ENCODE measurements at regions not wholly inside any gene's neighbourhood (a gene's known extent, or its start where the extent isn't known, plus 50 kb on each side); places are given as distances from the start of the nearest gene placed in this dataset.
A peak's percentile ranks its signal among the peaks of the same experiment; 100 is the strongest.

DNA sequence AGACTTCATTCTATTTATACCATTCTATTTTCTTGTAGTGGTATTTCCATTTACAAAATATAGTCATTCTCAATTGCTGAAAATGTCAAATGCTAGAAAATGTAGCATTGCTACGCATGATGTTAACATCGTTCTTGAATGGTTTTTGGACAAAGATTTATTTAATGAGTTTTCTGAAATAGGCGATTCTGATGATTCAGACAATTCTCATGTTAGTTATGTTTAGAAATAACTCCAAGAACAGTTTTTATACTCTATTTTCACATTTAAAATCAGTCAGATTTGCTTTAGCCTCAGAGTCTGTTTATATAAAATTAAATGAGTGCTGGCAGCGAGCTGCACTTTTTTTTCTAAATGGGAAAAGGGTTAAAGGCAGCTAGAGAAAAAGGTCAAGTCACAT lies 414.8 kb upstream of the MGAT4C start:
- Histone ChIP-seq H3K9me3 (no peaks in the 10 kb centered on the region), H3K27me3 (ENCODE audit: low read depth) (no peaks in the 10 kb centered on the region), H3K36me3 (no peaks in the 10 kb centered on the region), H3K4me3 (no peak overlapping the region), H3K27ac (no peak overlapping the region), H3K4me1 (no peaks in the 10 kb centered on the region)
- ATAC-seq (no peak), DNase-seq (no peak)
- intact Hi-C loops (cut with DNase I), result no loop called here
- TF ChIP-seq, protein P1, sequence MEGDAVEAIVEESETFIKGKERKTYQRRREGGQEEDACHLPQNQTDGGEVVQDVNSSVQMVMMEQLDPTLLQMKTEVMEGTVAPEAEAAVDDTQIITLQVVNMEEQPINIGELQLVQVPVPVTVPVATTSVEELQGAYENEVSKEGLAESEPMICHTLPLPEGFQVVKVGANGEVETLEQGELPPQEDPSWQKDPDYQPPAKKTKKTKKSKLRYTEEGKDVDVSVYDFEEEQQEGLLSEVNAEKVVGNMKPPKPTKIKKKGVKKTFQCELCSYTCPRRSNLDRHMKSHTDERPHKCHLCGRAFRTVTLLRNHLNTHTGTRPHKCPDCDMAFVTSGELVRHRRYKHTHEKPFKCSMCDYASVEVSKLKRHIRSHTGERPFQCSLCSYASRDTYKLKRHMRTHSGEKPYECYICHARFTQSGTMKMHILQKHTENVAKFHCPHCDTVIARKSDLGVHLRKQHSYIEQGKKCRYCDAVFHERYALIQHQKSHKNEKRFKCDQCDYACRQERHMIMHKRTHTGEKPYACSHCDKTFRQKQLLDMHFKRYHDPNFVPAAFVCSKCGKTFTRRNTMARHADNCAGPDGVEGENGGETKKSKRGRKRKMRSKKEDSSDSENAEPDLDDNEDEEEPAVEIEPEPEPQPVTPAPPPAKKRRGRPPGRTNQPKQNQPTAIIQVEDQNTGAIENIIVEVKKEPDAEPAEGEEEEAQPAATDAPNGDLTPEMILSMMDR (IDR thresholded peaks at IDR 0.05), result no peak

DNA sequence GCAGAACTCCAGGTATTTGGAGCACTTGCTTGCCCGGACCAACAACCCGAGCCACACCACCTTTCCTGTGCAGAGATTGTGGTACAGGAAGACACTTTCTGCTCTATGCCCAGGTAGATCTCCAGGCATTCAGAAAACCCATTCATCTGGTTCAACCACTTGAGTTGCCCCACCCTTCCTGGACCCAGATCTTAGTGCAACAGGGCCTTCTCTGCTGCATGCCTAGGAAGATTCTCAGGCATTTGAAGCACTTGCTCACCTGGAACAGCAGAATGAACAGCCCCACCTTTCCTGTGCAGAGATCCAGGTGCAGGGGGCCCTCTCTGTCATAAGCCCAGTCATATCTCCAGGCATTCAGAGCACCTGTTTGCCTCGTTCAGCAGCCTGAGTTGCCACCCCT lies 412.8 kb upstream of the MGAT4C start:
- no peaks in the 10 kb centered on the region for H3K9me3 ChIP-seq
- TF ChIP-seq, protein P1 (IDR thresholded peaks at IDR 0.05), result no peak
- no peak overlapping the region for H3K4me3 ChIP-seq
- no peaks in the 10 kb centered on the region for H3K27me3 ChIP-seq (ENCODE audit: low read depth)
- H3K27ac ChIP-seq, result no peak overlapping the region
- intact Hi-C loops (cut with DNase I), result no loop called here
- no peak for DNase-seq
- peak; percentile 50 to 83 for ATAC-seq
- H3K36me3 ChIP-seq, result no peaks in the 10 kb centered on the region
- no peaks in the 10 kb centered on the region for H3K4me1 ChIP-seq

DNA sequence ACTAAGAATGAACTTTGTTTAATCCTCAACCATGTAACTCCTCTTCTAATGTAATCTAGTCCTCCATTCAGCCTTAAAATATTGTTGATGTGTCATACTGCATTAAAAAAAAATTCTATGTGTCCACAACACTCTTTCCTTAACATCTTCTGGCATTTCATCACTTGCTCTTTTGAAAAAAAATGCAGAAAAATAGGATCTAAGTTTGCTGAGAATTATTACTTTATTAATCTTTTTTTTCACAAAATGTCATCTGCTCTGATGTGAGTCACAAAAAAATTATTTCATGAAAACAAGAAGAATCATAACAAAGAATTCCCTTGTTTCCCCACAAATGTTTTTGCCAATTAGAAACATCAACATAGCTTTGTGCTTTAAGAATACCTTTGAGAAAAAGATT lies 410.1 kb upstream of the MGAT4C start:
- Histone ChIP-seq H3K36me3 (no peaks in the 10 kb centered on the region), H3K4me3 (no peak overlapping the region), H3K4me1 (no peaks in the 10 kb centered on the region), H3K9me3 (no peaks in the 10 kb centered on the region), H3K27ac (no peak overlapping the region), H3K27me3 (ENCODE audit: low read depth) (no peaks in the 10 kb centered on the region)
- no peak for DNase-seq
- TF ChIP-seq, protein P1 (IDR thresholded peaks at IDR 0.05), result no peak
- no peak for ATAC-seq
- intact Hi-C loops (cut with DNase I), result no loop called here

DNA sequence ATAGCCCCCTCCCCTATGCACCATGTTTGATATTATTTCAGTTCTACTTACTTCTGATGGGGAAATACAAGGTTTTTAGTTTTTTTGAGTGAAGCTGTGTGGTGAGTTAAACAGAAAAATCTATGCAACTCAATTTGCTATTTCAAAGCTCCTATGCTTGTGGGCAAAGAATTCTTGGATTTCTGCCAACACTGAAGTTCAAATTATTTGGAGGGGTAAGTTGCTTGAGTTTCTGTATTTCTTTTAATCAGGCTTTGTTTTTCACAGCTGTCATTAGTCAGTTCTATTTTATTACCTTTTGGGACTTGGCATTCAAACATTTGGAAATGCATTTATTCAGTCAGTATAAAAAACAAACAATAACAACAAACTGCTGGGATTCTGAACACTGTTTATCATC lies 407.5 kb upstream of the MGAT4C start:
- Histone ChIP-seq H3K36me3 (no peaks in the 10 kb centered on the region), H3K4me1 (no peaks in the 10 kb centered on the region)

DNA sequence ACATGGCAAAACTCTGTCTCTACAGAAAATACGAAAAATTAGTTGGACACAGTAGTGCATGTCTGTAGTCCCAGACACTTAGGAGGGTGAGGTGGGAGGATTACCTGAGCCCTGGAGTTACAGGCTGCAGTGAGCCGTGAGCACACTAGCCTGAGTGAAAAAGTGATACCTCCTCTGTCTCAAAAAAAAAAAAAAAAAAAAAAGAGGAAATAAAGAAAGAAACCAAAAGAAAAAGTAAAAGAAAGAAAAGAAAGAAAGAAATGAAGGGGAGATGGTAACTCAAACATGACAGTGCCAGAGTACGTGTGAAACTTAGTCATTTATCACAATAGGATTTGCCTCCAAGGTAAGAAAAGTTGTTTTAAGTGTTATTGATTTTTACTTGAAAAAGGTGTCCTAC lies 407.0 kb upstream of the MGAT4C start:
- TF ChIP-seq, protein P1 (IDR thresholded peaks at IDR 0.05), result no peak
- ATAC-seq (no peak), DNase-seq (no peak)
- Histone ChIP-seq H3K4me1 (no peaks in the 10 kb centered on the region), H3K27me3 (ENCODE audit: low read depth) (no peaks in the 10 kb centered on the region), H3K27ac (no peak overlapping the region), H3K4me3 (no peak overlapping the region), H3K9me3 (no peaks in the 10 kb centered on the region), H3K36me3 (no peaks in the 10 kb centered on the region)
- intact Hi-C loops (cut with DNase I), result no loop called here

More for the DNA sequence above, 407.5 kb upstream of the MGAT4C start:
- H3K27me3 ChIP-seq (ENCODE audit: low read depth), result no peaks in the 10 kb centered on the region
- ATAC-seq (no peak), DNase-seq (no peak)
- no peak overlapping the region for H3K4me3 ChIP-seq
- H3K9me3 ChIP-seq, result no peaks in the 10 kb centered on the region
- H3K27ac ChIP-seq, result no peak overlapping the region
- intact Hi-C loops (cut with DNase I), result no loop called here
- TF ChIP-seq, protein P1 (IDR thresholded peaks at IDR 0.05), result no peak

DNA sequence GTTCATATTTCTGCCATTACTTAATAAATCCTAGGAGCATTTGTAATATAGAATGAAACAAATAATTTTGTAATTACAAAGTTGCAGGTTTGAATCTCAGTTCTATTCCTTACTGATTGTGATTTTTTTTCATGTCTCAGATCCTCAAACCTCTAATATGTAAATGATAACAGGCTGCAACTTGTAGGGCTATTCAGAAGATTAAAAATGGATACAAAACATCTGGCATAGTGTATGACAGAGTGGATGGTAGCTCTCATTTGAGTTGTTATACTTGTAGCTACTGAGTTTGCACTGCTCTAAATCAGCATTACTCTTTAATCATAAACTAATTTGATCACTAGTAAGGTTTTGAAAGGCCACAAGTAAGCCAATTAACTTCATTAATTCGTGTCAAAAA lies 406.3 kb upstream of the MGAT4C start:
- intact Hi-C loops (cut with DNase I), result no loop called here
- DNase-seq (no peak), ATAC-seq (no peak)
- Histone ChIP-seq H3K27me3 (ENCODE audit: low read depth) (no peaks in the 10 kb centered on the region), H3K4me1 (no peaks in the 10 kb centered on the region), H3K4me3 (no peak overlapping the region), H3K36me3 (no peaks in the 10 kb centered on the region), H3K27ac (no peak overlapping the region), H3K9me3 (no peaks in the 10 kb centered on the region)
- TF ChIP-seq, protein P1 (IDR thresholded peaks at IDR 0.05), result no peak
